ENCODE measurements at regions not wholly inside any gene's neighbourhood (a gene's known extent, or its start where the extent isn't known, plus 50 kb on each side); places are given as distances from the start of the nearest gene placed in this dataset.

GRCh38 chr12:94817695-94818075 lies 167.3 kb upstream of the TMCC3 start:
- TF ChIP-seq REST (IDR thresholded peaks at IDR 0.05; ENCODE audit: insufficient read depth in 1 of 2, low read depth in 2 of 2, low read length in 2 of 2) (no peak), POLR2AphosphoS5 (IDR thresholded peaks at IDR 0.05; ENCODE audit: low read depth, low read length) (no peak), TAF1 (IDR thresholded peaks at IDR 0.05; ENCODE audit: borderline replicate concordance, insufficient read depth, low read length) (no peak), SIN3A (IDR thresholded peaks at IDR 0.05; ENCODE audit: borderline replicate concordance, insufficient read depth, low read length) (no peak)

Data from PFSK-1 (cell line).